Ascending aorta (tissue), 2 donors: ENCODE measurements at regions not wholly inside any gene's neighbourhood (a gene's known extent, or its start where the extent isn't known, plus 50 kb on each side); places are given as distances from the start of the nearest gene placed in this dataset.

Experiments used
- DNase-seq, 2 donors: peaks; one replicate each; pipeline ENCODE4 v3.0.0-alpha.2; 2019; ENCODE audit warnings: low spot score in 2 of 2
- H3K27ac ChIP-seq, 2 donors: fragments of 200-600 bp; sonication (generic); one replicate each; pipeline ENCODE4 v1.5.1; 2016 to 2017; ENCODE audit warnings: mild to moderate bottlenecking in 1 of 2
- H3K27me3 ChIP-seq: fragments of 200-600 bp; sonication (generic); one replicate; pipeline ENCODE4 v1.5.1; 2017
- H3K36me3 ChIP-seq, 2 donors: fragments of 200-600 bp; sonication (generic); one replicate each; pipeline ENCODE4 v1.5.1; 2016
- H3K4me1 ChIP-seq, 2 donors: fragments of 200-600 bp; sonication (generic); one replicate each; pipeline ENCODE4 v1.5.1; 2016 to 2017; ENCODE audit warnings: mild to moderate bottlenecking in 1 of 2
- H3K4me3 ChIP-seq, 2 donors: fragments of 200-600 bp; sonication (generic); one replicate each; pipeline ENCODE4 v1.5.1; 2016 to 2017; ENCODE audit warnings: mild to moderate bottlenecking in 1 of 2
- H3K9me3 ChIP-seq, 2 donors: fragments of 200-600 bp; sonication (generic); one replicate each; pipeline ENCODE4 v1.5.1; 2016
- intact Hi-C: fragments of 100-400 bp; cut with DNase I; formaldehyde crosslinking; loops from one replicate; pipeline ENCODE4 v1.15.1; 2023
- TF ChIP-seq, protein P1 (sequence below), 3 experiments: fragments of 200-600 bp in 2 of 3; fragments of 450-650 bp in 1 of 3; sonication (generic) in 2 of 3; IDR thresholded peaks; one replicate each; pipeline ENCODE4 v1.5.1; 2016 to 2019; ENCODE audit warnings: antibody characterized with exemption in 3 of 3, mild to moderate bottlenecking in 1 of 3, moderate library complexity in 1 of 3

DNA sequence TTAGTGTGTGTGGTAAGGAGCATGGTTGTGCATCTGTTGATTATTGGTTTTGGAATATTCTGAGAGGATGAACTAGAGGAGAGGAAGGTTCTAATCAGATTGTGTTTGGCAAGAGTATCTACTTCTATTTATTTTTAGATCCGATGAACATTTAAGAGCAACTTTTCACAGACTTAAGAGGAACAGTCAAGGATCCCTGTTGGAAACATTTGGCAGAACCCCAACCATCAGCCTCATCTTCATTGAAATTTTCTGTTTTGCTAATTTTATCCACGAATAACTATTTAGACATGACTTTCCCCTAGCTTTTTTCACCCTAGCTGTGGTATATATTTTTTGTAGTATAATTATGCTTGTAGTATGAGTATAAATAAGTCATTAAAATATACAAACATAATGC is 868.5 kb downstream of the MAT2B start:
- TF ChIP-seq, protein P1, sequence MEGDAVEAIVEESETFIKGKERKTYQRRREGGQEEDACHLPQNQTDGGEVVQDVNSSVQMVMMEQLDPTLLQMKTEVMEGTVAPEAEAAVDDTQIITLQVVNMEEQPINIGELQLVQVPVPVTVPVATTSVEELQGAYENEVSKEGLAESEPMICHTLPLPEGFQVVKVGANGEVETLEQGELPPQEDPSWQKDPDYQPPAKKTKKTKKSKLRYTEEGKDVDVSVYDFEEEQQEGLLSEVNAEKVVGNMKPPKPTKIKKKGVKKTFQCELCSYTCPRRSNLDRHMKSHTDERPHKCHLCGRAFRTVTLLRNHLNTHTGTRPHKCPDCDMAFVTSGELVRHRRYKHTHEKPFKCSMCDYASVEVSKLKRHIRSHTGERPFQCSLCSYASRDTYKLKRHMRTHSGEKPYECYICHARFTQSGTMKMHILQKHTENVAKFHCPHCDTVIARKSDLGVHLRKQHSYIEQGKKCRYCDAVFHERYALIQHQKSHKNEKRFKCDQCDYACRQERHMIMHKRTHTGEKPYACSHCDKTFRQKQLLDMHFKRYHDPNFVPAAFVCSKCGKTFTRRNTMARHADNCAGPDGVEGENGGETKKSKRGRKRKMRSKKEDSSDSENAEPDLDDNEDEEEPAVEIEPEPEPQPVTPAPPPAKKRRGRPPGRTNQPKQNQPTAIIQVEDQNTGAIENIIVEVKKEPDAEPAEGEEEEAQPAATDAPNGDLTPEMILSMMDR (IDR thresholded peaks at IDR 0.05): no peak
- no peaks in the 10 kb centered on the region for H3K27me3 ChIP-seq
- intact Hi-C loops: no loop called here

DNA sequence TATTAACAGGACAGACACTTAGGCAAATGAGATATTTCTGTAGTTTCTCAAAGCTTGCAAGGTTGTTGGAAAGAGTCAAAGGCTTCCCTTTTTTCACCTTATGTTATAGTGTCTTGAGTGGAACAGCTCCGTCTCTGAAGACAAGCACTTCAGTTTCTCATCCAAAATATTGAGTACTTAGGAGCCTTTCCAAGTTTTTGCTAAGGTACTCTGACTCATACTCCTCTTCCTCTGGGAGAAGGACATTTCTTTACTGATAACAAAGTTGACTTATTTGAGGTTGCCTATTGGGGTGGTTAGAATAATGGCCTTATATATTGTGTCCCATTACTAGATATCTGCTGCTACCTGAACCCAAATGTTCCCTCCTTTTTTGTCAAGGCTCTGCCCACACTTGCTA is 869.6 kb downstream of the MAT2B start:
- no peak for DNase-seq
- Histone ChIP-seq H3K9me3 (no peaks in the 10 kb centered on the region), H3K4me3 (no peak overlapping the region), H3K27ac (no peak overlapping the region), H3K4me1 (no peaks in the 10 kb centered on the region), H3K36me3 (no peaks in the 10 kb centered on the region), H3K27me3 (no peaks in the 10 kb centered on the region)
- intact Hi-C loops: no loop called here
- TF ChIP-seq, protein P1 (IDR thresholded peaks at IDR 0.05): no peak

More for the DNA sequence above, 868.5 kb downstream of the MAT2B start:
- no peak overlapping the region for H3K27ac ChIP-seq
- H3K4me1 ChIP-seq: no peaks in the 10 kb centered on the region
- no peak for DNase-seq
- H3K4me3 ChIP-seq: no peak overlapping the region
- no peaks in the 10 kb centered on the region for H3K36me3 ChIP-seq
- H3K9me3 ChIP-seq: no peaks in the 10 kb centered on the region

DNA sequence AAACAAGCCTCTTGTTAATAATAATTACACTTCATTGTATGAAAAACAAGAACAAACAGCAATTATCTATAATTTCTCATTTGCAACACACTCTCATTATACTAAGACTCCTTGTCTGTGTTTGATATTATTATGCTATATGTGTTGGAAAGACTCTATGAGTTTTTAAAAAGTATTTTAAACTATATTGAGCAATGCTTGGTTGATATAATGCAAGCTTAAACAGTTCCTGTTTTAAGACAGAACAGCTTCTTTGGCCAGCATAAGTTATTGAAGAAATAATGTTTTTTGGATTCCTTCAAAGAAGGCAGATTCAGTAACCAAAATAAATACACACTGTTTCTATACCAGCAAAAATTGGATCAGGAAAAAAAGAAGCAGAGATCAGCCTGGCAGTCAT is 871.4 kb downstream of the MAT2B start:
- intact Hi-C loops: no loop called here
- H3K9me3 ChIP-seq: no peaks in the 10 kb centered on the region
- H3K27ac ChIP-seq: no peak overlapping the region
- no peak overlapping the region for H3K4me3 ChIP-seq
- H3K27me3 ChIP-seq: no peaks in the 10 kb centered on the region
- DNase-seq: no peak
- no peaks in the 10 kb centered on the region for H3K36me3 ChIP-seq
- TF ChIP-seq, protein P1 (IDR thresholded peaks at IDR 0.05): no peak
- H3K4me1 ChIP-seq: no peaks in the 10 kb centered on the region

DNA sequence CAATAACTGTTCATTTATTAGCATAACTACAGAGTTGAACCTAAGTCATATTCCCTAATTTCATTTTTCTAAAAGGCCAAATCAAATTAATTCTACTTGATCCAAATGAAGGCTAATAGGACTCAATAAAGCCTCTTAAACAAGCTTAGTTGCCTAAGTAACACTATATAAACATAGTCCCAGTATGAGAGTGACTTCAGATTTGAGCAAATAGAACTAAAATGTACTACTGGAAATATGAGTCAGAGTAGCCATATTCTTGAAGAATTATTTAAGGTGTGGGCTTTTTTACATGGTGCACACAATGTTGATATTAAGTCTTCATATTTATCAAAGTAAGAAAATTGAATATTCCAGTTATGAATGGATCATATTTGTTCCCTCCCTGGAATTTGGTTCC is 872.3 kb downstream of the MAT2B start:
- no peaks in the 10 kb centered on the region for H3K36me3 ChIP-seq
- H3K9me3 ChIP-seq: no peaks in the 10 kb centered on the region
- TF ChIP-seq, protein P1 (IDR thresholded peaks at IDR 0.05): no peak
- DNase-seq: no peak
- H3K4me3 ChIP-seq: no peak overlapping the region
- intact Hi-C loops: no loop called here
- no peak overlapping the region for H3K27ac ChIP-seq
- no peaks in the 10 kb centered on the region for H3K27me3 ChIP-seq
- H3K4me1 ChIP-seq: no peaks in the 10 kb centered on the region

DNA sequence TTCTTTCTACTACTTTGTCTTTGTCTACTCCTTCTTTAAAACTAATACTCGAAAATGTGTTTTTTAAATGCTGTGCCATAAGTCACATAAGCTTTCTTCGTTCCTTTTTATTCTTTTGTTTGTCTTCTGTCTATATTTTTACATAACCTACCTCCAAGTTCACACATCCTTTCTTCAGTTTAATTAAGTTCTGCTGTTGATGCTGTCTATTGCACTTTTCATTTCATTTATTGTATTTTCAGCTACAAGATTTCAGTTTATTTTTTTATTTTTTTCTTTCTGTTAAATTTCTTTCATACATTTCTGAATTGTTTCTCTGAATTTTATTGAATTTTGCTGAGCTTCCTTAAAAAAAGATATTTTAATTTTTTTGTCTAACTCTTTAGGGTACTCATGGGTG is 878.2 kb downstream of the MAT2B start:
- intact Hi-C loops: no loop called here
- Histone ChIP-seq H3K9me3 (peaks cover 0 to 3% of the 10 kb centered on the region in 2 donors), H3K27me3 (no peaks in the 10 kb centered on the region), H3K4me3 (no peak overlapping the region), H3K27ac (no peak overlapping the region), H3K4me1 (no peaks in the 10 kb centered on the region), H3K36me3 (no peaks in the 10 kb centered on the region)
- TF ChIP-seq, protein P1 (IDR thresholded peaks at IDR 0.05): no peak
- DNase-seq: no peak

DNA sequence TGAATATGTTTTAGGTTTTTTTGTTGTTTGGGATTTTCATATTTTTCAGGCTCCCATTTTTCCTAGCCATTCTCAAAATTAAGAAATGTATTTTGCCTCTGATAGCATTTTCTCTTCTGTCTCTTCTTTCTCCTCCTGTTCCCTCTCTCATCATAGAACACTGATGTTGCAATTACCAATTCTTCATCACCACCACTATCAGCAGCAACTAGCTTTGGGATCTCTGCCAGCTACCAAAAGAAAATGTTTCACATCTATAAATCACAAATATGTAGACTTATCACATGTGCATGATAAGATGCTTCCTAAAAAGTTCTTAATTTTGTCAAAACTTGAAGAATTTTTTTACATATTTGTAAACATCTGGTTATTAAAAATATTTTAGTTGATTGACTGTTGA is 887.1 kb downstream of the MAT2B start:
- TF ChIP-seq, protein P1 (IDR thresholded peaks at IDR 0.05): no peak
- DNase-seq: no peak
- no peak overlapping the region for H3K27ac ChIP-seq
- no peaks in the 10 kb centered on the region for H3K9me3 ChIP-seq
- H3K4me1 ChIP-seq: no peaks in the 10 kb centered on the region
- H3K27me3 ChIP-seq: no peaks in the 10 kb centered on the region
- intact Hi-C loops: no loop called here
- no peaks in the 10 kb centered on the region for H3K36me3 ChIP-seq
- no peak overlapping the region for H3K4me3 ChIP-seq
